NB4 (cell line): ENCODE measurements at regions not wholly inside any gene's neighbourhood (a gene's known extent, or its start where the extent isn't known, plus 50 kb on each side); places are given as distances from the start of the nearest gene placed in this dataset.

Experiments used
- POLR2A ChIP-seq: IDR thresholded peaks from 2 replicates; pipeline ENCODE4 v1.6.1; 2011; ENCODE audit warnings: mild to moderate bottlenecking; ENCODE audit not compliant: insufficient read length; ENCODE audit errors: extremely low read depth
- TF ChIP-seq, protein P1 (sequence below): IDR thresholded peaks from one replicate; pipeline ENCODE4 v1.5.1; 2012; ENCODE audit warnings: low read depth, low read length

- TF ChIP-seq, protein P1, sequence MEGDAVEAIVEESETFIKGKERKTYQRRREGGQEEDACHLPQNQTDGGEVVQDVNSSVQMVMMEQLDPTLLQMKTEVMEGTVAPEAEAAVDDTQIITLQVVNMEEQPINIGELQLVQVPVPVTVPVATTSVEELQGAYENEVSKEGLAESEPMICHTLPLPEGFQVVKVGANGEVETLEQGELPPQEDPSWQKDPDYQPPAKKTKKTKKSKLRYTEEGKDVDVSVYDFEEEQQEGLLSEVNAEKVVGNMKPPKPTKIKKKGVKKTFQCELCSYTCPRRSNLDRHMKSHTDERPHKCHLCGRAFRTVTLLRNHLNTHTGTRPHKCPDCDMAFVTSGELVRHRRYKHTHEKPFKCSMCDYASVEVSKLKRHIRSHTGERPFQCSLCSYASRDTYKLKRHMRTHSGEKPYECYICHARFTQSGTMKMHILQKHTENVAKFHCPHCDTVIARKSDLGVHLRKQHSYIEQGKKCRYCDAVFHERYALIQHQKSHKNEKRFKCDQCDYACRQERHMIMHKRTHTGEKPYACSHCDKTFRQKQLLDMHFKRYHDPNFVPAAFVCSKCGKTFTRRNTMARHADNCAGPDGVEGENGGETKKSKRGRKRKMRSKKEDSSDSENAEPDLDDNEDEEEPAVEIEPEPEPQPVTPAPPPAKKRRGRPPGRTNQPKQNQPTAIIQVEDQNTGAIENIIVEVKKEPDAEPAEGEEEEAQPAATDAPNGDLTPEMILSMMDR, result no peak
- TF ChIP-seq POLR2A, result no peak
Observed at GRCh38 chr18:51330148-51330547, 132.7 kb upstream of the MEX3C start.
